Germinal center (tissue), 1 donor: ENCODE measurements at regions not wholly inside any gene's neighbourhood (a gene's known extent, or its start where the extent isn't known, plus 50 kb on each side); places are given as distances from the start of the nearest gene placed in this dataset.

Experiments
- DNase-seq: peaks from one replicate; pipeline ENCODE4 v3.0.0; 2012; ENCODE audit warnings: mixed read lengths, low spot score

DNA sequence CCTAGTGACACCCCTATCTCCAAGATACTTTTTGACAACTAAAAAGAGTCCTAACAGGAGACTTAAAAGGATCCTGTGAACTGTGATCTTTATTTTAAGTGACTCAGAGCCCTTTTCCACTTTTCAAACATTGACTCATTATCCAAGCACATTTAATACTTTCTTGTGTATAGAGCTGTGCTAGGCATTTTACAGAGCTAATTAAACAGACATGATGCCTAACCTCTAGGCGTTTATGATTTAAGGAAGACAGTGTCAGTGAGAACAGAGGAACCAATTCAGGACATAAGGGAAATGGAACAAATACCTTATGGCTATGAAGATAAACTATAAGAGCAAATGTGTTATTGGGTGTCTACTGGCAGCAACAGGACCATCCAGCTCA is 282.6 kb downstream of the TPBG start:
- DNase-seq, result no peak

DNA sequence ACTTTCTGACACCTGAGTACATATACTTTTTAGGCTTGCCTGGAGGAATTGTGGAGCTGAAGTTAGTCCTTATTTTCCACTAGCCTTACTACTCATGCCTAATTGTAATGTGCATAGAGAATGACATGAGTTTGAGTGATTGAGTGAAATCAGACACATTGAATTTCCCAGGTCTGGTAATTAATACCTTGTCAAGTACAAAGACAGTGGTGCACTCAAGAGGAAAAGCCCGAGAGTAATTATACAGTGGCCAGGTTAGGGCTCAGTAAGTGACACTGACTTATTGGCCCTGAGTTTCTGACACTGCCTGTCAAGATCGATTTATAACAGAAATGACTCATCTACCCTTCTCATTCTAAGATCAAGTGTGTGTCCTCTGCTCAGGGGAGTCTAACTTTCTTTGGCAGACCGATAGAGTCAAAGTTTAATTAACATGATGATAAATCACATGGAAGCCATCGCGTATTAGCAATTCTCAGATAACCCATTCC is 288.3 kb downstream of the TPBG start:
- no peak for DNase-seq

DNA sequence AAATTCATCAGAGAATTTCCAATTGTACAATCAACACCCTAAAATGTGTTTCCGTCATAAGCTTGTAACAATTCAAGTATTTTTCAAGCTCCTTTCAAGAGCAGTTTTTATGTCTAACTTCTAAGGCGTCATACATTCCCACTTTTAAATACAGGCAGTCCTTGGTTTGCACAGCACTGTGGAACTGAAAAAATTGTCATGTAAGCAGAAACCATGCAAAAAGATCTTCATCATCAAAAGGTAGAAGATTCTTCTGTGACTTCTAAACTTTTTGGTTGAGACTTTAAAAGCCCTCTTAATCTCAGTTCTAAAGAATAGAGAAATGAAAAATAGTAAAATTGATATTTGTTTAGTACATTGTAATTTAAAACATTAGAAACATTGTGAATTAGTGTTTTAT is 315.6 kb downstream of the TPBG start:
- DNase-seq, result no peak

DNA sequence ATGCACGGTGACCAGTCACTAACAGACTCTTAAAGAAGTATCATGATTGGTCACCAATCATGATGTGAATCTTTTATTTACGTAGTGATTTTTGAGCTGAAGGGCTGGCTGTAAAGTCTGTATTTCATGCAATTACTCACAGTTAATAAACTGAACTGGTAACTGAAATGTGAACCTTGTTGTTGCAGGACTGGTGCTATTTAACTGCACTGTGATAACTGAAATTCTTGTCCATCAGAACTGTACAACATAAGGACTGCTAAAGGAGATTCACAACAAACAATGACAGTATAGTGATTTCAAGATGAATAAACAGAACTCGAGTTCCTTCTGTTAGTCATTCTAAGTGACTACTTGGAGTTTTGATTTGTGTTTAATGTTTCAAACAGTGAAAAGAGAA is 316.6 kb downstream of the TPBG start:
- no peak for DNase-seq

DNA sequence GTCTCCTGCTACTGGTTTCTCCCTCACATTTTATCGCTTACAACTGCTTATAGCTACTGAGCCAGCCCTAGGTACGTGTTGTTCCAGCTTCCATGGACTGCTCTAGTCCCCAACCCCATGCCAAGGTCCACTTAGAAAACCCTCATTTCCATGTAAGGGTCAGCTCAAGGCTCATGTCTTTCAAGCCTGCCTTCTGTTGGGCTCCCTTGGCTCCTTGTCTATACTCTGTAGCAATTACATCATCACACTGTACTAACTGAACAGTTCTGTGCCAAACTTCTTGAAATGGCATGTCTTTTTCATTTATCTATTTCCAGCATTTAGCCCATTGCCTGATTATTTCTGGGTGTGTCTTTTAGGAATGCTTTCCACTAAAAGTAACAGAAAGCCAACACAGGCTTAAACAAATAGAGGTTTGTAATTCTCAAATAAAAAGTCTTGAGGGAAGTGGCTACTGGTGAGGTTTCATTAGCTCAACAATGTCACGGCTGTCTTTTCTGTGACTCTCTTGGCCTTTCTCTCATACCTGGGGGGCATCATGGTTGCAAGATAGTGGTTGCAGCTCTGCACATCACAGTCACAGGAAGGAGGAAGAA is 317.6 kb downstream of the TPBG start:
- no peak for DNase-seq

DNA sequence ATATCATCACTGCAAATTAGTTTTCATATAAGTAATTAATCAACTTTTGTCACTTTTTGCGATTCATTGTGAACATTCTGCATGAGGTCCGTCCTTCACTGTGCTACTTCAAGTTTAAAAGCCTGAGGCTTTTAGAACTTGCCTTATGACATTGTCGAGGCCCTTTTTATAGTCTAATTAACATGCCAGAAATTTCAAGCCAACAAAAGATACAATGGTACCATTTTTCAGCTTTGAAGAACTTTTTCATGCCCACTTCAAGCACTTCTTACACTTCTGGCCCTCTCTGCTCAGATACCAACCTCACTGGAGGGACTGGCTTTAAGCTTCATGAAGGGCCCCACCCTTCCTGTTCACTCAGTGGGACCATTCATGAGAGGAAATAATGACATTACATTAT is 323.1 kb downstream of the TPBG start:
- no peak for DNase-seq

DNA sequence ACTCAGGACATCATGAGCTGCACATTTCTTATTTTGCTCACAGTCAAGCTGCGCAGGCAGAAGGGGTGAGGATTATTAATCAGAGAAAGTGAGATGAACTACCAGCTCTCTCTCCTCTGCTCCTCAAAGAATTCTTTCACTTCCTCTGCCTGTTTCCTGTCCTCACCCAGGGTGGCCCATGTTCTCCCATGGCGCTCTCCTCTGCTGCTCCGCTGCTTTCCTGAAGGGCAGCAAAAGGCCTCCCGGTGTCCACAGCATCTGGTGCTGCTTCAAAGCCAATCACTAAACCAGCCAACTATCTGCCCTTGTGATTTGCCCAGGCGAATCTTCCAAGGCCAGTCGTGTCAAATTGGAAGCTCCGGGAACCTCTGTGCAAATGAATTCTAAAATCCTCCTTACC is 324.2 kb downstream of the TPBG start:
- DNase-seq, result no peak

DNA sequence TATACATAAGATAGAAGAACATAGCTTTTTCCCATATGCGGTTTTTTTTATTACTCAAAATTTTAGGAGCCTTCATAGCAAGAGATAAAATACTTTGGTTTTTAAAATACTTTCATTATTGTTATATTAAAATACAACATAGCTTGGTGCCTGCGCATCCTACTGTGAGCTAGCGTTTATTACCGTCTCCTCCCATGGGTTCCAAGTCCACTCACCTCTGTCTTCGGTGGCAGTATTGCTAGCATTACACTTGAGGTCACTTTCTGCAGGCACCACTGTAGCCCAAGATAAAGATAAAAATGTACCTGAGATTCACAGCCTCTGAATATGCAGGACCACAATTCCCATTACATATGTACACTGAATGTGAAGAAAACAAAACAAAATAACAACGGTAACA is 326.7 kb downstream of the TPBG start:
- DNase-seq, result no peak

DNA sequence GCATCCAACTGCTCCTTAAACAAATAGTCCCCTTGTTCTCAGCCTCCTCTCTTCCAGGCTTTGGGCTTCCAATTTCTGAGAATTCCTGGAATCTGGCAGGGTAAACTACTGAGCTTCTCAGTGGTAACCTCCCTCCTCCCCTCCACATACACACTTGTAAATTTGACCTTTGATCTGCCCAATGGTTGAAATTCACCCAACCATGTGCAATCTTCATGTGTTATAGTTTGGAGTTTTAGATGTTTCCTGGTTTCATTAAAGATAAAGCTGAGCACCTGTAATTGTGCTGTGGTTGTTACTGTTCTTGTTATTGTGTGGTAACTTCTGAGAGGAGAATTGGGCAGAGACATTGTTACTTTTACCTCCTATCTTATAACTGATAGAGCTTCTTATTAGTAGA is 328.4 kb downstream of the TPBG start:
- DNase-seq, result no peak

DNA sequence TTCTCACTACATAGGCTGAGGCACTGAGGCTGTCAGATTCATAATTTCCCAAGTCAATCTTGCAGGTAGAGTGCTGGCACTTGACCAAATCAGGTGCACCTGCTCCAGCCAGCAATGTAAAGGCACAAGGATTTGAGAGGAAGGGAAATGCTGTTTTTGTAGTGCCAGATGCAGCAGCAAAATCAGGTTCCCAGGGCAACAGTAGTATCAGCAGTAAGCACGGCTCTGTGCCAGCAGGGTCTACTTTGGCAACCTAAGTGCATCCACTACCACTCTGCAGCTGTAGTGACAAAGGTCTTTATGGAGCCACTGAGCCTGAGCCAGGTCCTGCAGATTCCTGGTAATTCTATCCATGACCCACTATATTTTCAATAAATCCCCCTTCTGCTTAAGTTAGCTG is 329.5 kb downstream of the TPBG start:
- no peak for DNase-seq

DNA sequence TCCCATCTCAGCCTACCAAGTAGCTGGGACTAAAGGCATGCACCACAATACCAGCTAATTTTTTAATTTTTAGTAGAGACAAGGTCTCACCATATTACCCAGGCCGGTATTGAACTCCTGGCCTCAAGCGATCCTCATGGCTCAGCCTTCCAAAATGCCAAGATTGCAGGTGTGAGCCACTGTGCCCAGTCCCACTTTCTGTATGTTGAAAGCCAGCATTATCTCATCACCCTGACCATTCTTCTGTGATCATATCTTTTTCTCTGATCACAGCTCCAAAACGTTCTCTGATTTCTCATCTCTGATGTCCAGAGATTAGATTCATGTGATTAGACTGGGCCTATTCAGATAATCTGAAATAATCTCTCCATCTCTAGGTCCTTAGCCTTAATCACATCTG is 337.7 kb downstream of the TPBG start:
- DNase-seq, result no peak

DNA sequence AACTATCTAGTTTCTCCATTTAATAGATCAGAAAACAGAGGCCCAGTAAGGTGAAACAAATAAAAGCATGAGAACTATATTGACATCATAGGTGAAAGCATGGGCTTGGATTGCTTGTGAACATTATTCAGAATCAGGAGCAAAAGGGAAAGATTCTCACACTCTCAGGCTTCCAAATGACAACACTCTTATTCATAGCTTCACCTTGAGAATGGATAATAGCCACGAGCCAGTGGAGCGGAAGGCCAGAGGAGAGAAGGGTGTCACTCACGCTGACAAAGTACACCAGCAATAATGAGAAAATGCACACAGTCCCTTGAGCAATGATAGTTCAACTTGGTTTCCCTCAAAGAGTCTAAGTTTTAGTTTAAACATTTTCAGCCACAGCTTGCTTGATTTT is 339.0 kb downstream of the TPBG start:
- no peak for DNase-seq

DNA sequence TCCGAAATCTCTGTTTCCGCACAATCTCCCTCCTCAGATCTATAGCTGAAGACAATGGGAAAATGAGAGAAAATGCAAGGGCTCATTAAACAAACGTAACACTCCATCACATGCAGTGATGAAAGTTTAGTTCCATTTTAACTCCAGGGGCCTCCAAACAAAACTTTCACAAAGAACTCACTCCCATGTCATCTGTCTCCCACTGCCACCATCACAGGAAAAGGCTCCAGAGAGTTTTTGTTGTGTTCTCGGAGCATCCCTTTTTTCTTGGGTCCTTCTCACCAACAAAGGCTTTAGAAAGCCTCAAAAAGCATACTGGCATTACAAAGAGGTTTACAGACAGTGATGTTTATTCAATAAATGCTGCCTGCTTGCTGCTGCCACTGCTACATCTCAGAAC is 339.6 kb downstream of the TPBG start:
- DNase-seq, result no peak

DNA sequence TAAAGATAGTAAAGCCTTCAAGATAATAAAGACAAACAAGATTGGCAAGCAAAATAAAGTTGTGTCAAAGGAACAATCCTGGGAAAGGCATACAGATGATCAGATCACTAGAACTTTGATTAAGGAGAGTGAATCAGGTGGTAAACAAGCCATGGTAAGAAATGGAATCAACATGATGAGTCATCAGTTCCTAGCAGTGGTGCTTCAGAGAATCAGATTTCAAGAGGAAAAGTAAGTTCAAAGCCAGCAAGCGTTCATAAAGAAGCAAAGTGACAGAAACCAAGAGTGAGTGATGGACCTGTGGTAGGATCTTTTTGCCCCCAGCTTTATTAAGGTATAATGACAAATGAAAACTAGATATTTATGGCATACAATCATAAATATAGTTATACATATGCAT is 340.4 kb downstream of the TPBG start:
- no peak for DNase-seq

DNA sequence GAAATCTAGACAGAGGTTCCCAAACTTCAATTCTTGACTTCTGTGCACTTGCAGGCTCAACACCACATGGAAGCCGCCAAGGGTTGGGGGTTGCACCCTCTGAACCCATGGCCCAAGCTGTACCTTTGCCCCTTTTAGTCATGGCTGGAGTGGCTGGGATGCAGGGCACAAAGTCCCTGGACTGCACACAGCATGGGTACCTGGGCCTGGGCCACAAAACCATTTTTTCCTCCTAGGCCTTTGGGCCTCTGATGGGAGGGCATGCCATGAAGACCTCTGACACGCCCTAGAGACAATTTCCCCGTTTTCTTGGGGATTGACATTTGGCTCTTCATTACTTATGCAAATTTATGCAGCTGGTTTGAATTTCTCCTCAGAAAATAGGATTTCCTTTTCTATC is 342.0 kb downstream of the TPBG start:
- DNase-seq, result no peak

DNA sequence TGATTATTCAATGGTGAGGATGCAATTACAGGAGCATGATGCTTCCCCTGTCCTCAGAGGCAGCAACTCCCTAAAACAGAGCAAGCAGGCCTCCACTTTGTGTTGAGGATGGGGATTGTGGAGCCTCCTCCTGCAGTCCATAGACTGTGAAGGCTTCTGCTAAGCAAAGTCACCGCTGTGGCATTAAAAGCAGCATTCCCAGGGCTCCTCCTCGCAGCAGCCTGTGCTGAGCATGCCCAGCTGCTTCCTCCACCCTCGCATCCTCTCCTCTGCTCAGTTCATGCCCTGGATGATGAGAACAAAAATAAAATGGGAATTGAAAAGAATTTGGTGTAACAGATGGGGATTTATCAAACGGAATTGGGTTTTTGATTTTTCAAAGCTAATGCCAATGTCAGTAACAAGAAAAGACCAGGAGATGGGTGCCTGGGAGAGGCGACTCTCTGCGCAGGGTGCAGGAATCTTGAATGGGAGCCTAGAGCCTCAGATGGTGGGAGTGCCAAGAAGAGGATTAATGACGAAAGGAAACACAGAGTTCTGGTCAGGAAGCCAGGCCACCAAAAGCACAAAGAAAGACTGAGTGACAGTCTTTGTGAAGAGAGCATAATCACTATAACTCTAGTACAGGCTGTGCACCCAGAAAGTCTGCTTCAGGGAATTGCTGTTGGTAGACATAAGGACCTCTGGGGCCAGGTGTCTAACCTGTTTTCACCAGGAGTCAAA is 347.6 kb downstream of the TPBG start:
- DNase-seq, result no peak

DNA sequence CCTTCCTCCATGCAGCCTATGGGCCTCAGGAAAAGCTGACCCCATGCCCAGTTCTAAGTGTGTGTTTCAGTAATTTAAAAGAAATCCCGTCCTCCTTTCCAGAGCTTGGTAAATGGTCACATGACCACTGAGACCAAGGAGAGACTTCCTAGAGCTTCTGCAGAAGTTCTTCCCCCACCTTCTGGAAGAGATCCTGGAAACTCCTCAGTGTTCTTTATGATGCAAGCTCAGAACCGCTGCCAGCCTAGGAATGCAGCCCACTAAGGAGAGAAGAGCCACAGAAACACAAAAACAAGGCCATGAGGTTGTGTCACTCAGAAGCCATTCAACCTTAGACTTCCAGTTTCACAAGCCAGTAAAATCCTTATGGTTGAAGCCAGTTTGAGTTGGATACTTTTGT is 348.4 kb downstream of the TPBG start:
- DNase-seq, result no peak

DNA sequence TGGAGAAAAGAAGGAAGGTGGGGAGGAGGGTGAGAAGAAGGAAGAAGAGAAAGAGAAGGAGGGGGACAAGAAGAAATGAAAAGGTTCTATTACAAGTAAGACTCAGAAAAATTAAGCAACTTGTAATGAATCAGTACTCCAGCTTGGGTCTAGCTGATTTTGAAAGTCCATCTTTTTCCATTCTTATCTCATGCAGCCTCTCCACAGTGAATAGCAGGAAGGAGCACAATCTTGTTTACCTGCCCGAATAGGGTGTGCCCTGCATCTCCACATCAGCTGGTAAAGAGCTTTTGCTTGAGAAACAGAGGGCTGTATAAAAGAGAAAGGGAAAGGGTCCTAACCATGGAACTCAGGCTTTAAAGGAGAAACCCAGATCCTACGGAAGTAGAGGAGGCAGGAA is 348.8 kb downstream of the TPBG start:
- no peak for DNase-seq

DNA sequence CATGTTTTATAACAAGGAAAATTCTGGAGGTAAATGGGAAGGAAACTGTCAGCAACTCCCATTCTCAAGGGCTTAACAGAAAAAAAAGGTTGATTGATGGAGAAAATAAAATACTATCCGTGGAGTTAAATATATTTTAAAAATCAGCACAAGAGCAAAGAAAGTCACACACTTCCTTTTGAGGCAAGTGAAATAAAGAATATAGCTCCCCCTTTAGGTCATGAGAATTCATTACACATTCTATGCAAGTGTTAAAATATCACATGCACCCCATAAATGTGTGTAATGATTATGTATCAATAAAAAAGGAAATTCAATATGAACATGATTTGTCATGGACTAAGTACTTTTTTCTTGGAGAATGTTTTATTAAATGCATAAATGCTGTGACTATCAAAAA is 349.2 kb downstream of the TPBG start:
- peak; percentile 6 for DNase-seq

DNA sequence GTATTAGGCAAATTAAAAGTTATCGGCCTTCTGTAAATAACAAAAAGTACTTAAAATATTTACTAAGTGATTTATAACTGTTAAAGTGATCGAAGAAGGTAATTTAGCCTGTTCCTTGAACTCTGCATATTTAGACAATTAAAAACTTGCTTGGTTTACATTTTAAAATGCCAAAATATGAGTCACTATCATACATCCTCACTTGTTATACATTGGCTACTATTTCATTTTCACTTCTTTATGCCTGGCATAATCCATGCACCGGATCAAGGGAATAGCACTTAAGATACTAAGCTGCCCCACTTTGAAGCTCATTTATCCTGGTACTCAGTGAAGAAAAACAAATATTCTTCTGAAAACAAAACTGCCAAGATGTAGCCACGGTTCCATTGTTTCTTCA is 344.6 kb downstream of the UBE3D start:
- DNase-seq, result no peak

DNA sequence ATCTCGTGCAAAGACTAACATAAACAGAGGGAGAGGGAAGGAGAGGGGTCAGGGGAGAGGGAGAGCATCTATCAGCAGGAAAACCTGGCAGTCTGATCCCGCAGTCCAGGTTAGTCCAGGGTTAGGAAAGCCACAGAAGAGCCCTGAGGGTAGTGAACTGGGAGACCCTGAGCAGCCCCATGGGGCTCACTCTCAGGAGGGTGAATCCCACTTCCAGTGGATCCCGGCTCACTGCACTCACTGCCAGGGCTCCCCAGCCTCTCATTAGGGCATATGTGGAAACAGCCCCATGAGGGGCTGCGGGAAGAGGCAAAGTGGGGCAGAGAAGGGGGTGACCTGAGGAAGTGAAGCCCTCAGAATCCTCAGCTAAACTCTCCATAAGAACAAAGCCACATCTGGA is 329.9 kb downstream of the UBE3D start:
- no peak for DNase-seq

DNA sequence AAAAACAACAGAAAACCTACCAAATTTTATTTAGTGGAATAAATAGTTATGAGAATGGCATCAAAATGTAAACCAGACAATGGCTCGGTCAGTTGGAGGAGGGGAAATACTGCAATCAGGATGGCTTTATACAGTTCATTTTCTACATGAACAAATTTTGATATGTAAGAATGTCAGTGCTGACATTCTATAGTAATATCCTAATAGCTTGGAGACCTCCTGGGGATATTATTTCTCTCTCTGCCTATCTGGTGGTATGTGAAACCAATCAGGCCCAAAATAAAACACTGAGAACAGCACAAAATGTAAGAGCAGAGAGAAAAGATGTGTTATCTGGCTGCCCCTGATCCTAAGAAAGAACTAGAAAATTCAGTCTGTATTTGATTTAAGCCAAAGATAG is 327.7 kb downstream of the UBE3D start:
- no peak for DNase-seq

DNA sequence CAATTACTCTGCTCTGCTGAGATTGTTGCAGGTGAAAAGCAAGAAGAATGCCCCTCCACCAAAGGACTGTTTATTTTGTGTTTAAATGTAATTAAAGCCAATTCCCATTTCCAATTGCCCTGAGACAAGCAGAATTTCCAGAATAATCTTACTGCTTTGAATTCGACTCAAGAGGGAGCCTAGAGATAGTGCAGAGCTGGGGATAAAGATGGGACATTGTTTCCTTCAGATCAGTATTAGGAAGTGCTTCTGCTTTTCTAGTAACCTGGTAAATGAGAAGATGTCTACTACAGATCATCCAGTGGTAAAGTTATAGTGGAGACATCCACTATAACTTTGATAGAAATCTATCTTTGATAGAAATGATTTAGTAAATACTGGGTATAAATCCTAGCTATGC is 326.9 kb downstream of the UBE3D start:
- no peak for DNase-seq

DNA sequence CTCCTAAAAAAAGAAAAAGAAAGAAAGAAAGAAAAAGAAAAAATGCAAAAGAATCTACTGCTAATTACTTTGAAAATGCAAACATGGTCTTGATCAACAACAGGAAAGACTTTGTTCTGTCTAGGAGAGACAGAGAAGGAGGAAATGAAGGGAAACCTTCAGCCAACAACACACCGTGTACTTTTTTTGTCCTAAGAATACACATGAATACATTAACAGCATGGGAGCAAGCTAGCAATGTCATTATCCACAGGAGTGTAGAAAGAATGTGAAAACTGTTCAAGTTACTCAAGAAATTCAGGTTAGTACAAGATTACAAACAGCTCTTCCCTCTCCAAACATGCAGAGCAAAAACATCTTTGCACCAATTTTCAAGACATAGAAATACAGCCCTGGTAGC is 326.3 kb downstream of the UBE3D start:
- no peak for DNase-seq
